ENCODE measurements at regions not wholly inside any gene's neighbourhood (a gene's known extent, or its start where the extent isn't known, plus 50 kb on each side); places are given as distances from the start of the nearest gene placed in this dataset.
"Not testable (repeated sequence)": the region's sequence is repeated elsewhere in the genome, so short reads cannot be mapped to it uniquely, and the experiment has no call there.

DNA sequence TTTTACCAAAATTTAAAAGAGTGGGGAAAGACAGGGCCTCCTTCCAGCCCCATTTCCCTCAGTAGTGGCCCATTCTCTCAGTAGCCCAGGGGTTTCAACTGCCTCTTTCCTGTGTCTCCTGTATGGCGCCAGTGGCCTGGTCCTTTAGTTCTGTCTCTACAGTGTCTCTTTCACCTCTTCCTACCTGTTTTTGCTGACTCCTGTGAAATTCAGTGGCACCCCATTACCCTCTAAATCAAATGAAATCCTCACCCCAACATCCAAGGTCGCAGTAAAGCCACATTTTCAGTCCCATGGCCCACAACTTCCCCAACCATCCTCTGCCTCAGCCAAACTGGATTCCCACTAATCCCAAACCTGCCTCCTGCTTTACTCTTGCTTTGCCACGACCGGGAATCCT is 200.7 kb downstream of the IPMK start:
- DNase-seq (ENCODE audit: low spot score) = no peak

DNA sequence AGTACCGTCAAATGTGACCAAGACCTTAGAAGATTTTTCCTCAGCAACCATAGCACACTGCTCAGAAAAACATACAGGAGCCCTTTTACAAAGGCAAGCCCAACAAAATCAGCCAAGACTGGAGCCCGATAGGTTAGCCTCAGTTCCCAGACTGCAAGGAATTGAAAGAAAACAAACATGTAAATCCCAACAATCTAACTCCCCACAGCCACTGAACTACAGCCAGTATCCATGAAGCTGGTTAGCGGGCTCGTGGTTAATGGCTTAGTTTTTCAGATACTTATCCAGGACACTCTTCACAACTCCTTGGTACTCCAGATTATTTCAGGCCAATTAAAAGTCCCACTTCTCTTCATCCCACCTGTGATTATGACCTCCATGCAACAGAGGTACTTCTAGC is 201.6 kb downstream of the IPMK start:
- DNase-seq (ENCODE audit: low spot score) = no peak

- no peak for DNase-seq (ENCODE audit: low spot score)
Measured at GRCh38 chr10:58065529-58065815, 202.2 kb downstream of the IPMK start.

- DNase-seq (ENCODE audit: low spot score) = peak; percentile 17
Measured at GRCh38 chr10:58064714-58065528, 202.8 kb downstream of the IPMK start.

GRCh38 chr10:58063861-58064480 is 203.7 kb downstream of the IPMK start:
- no peak for DNase-seq (ENCODE audit: low spot score)

DNA sequence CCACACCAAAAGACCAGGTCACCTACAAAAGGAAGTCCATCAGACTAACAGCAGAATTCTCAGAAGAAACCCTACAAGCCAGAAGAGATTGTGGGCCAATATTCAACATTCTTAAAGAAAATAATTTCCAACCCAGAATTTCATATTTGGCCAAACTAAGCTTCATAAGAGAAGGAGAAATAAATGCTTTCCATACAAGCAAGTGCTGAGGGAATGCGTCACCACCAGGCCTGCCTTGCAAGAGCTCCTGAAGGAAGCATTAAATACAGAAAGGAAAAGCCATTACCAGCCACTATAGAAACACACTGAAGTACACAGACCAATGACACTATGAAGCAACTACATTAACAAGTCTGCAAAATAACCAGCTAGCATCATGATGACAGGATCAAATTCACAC is 209.0 kb downstream of the IPMK start:
- not testable (repeated sequence) for DNase-seq (ENCODE audit: low spot score)

DNA sequence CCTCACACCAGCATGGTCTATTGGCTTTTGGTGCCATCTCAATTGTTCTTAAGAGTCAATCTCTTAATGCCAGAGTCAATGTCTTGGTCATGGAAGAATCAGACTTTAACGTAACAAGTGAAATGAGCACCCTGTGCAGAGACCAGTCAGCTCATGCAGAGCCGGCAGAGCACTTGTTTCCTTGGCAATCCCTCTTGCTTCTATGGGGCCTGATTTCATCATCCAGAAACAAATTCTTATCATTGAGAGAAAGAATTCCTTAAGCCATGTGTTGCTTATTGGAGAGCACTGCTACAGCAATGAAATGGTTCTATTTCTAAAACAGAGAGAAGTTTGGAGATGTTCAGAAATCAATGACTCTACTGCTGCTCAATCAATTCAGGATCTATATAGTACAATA is 212.8 kb downstream of the IPMK start:
- DNase-seq (ENCODE audit: low spot score) = no peak

- DNase-seq (ENCODE audit: low spot score) = no peak
Measured at GRCh38 chr10:58052772-58053171, 214.9 kb downstream of the IPMK start.

DNA sequence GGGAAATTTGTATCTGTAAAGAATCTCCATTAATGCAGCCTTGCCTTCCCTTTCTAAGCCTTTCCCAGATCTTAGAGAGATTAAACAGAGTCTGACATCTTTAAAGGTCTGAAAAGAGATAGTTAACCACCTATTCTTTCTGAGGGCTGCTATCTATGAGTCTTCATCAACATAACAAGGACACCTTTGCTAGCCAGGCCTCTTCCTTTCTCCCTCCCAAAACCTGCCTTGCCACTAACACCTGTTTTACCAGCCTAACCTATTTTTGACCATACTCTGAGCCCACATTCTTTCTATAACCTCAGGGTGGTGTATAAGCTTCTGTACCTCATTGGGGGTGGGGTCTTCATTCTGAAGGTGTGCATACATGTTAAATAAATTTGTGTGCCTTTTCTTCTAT is 217.1 kb downstream of the IPMK start:
- no peak for DNase-seq (ENCODE audit: low spot score)

DNA sequence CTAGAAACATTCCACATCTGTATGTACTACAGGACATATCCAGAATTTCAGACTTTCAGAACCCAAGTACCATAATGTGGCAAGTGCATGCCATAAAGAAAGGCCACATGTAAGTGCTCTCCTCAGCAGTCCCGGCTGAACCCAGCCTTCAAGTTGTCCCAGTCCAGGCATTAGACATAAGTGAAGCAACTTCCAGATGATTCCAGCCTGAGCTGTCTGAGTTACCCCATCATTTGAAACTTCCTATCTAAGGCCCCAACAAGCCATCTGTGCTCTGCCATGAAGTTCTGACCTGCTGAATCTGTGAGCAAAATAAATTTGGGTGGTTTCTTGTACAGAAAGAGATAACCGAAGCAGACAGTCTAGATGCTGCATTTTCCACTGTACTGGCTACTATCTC is 218.8 kb downstream of the IPMK start:
- DNase-seq (ENCODE audit: low spot score) = no peak

- peak; percentile 5 for DNase-seq (ENCODE audit: low spot score)
Measured at GRCh38 chr10:58044072-58044471, 223.6 kb downstream of the IPMK start.

GRCh38 chr10:58041901-58042300 is 225.8 kb downstream of the IPMK start:
- DNase-seq (ENCODE audit: low spot score) = no peak

DNA sequence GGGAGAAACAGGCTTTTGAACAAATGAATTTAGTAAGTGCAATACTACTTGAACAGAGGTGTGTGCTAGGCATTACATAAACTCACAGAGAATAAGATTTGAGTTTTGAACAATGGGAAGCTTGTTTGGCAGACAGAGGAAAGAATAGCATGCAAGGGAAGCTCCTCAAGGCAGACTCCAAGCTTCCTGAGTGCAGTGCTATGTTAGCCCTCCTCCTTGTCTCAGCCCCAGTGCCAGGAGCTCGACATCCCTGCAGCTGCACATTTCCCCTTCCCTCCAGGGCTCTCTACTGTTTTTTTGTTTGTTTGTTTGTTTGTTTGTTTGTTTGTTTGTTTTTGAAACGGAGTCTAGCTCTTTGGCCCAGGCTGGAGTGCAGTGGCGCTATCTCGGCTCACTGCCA is 237.5 kb downstream of the IPMK start:
- DNase-seq (ENCODE audit: low spot score) = no peak

DNA sequence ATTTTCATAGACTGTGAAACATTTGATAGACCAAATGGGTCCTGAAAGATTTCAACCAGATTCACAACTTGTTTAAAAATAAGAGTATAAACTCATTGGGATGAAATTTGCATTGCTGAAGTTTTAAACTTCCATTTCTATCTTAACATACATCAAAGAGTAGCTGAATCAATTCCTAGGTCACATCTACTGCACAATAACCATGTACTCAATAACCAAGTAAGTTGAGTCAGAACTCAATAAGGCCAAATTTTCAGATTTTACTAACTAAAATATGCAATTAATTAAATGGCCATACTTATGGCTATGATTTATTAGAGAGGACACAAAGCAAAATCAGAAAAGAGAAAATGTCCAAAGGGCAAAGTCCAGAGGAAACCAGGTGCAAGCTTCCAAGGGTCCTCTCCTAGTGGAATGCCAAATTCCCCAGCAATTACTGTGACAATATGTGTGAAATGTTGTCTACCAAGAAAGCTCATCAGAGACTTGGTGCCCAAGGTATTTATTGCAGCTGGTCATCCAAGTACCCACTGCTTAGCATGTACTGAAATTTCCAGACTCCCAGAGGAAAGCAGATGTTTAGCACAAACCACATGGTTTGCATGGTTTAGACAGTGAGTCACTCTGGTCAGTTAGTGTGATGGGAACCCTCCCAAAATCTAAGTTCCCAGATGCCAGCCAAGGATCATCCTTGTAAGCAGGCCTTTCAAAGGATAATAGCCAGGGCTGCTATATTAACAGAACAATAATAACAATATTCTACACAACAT is 238.9 kb downstream of the IPMK start:
- DNase-seq (ENCODE audit: low spot score) = peak; percentile 41

GRCh38 chr10:58027426-58027825 is 240.3 kb downstream of the IPMK start:
- no peak for DNase-seq (ENCODE audit: low spot score)

GRCh38 chr10:58026036-58026435 is 241.7 kb downstream of the IPMK start:
- DNase-seq (ENCODE audit: low spot score) = no peak

DNA sequence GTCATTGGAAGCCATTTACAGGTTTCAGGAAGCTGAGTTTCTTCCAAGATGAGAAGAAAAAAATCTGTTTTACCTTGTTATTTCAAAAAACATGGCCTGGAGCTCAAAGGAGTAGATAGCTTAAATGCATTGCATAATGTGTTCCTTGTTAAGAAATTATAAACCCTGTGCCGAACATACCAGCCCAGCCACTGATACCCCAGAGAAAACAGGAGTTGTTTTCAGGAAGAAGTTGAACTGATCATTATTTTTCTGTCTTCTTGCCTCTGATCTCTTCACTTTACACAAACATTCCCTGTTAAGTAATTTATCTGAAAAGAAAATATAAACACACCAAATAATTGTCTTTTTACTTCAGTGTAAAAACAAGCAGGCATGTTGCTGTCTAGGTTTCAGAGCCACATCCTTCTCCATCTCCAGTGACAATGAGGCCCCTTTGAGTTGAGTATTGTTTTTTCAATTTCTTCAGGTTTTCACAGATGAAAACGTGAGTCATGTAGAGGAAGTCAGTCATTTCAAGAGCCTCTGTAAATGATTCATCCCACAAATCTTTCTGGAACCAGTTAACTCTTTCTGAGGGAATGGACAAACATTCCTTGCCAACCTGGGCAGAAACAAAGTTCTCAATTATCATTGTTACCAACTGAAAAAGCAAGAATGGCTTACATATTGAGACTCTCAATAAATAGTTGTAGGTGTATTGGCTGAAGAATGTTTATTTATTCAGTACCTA is 244.2 kb downstream of the IPMK start:
- peak; percentile 34 for DNase-seq (ENCODE audit: low spot score)

- DNase-seq (ENCODE audit: low spot score) = no peak
Measured at GRCh38 chr10:58019863-58020537, 247.7 kb downstream of the IPMK start.

GRCh38 chr10:58017719-58018367 is 249.9 kb downstream of the IPMK start:
- peak; percentile 6 for DNase-seq (ENCODE audit: low spot score)

GRCh38 chr10:58016614-58017013 is 251.1 kb downstream of the IPMK start:
- no peak for DNase-seq (ENCODE audit: low spot score)

- no peak for DNase-seq (ENCODE audit: low spot score)
Measured at GRCh38 chr10:58014436-58014835, 253.3 kb downstream of the IPMK start.

All from hepatic stellate cell (primary cell).